SKM-1 treated with dmso at 0.1 percent for 144 hours (cell line): ENCODE measurements at regions not wholly inside any gene's neighbourhood (a gene's known extent, or its start where the extent isn't known, plus 50 kb on each side); places are given as distances from the start of the nearest gene placed in this dataset.

Experiments
- DNase-seq: peaks from one replicate; lab custom pipeline; 2025; ENCODE audit not compliant: unreplicated experiment; lab: John Stamatoyannopoulos, UW

GRCh38 chr2:147515213-147515612, 329.6 kb upstream of the ACVR2A start:
- no peak for DNase-seq

DNA sequence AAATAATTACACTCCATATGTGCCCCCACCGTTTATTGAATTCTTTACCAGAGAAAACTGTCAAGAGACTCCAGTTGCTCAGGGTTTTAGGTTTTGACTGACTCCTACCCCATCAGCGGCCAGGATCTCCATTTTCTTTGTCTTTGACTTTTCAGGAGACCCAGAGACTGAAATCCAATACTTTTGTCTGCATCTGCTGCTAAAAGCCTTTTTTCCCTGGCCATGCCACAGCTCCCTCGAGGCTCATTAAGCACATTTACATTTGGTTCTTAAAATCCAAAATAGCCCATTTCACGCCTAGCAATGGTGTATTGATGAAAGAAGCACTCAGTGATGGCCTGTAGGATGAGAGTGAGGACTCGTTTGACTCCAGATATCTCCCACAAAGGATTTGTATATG, 332.6 kb upstream of the ACVR2A start:
- no peak for DNase-seq

- DNase-seq = no peak
These were observed 333.3 kb upstream of the ACVR2A start for GRCh38 chr2:147511491-147511948.

DNA sequence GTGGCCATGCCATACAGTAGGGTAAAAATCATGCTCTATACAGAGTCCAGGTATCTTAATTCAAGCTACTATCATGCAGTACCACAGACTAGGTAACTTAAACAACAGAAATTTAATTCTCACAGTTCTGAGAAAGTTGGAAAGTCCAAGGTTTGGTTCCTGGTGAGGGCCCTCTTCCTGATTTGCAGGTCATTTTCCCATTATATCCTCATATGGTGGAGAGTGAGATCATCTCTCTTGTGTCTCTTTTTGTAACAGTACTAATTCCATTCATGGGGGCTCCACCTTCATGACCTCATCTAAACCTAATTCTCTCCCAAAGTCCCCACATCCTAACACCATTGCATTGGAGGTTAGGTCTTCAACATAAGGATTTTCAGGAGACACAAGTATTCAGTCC, 335.0 kb upstream of the ACVR2A start:
- DNase-seq = no peak

GRCh38 chr2:147506889-147507288, 337.9 kb upstream of the ACVR2A start:
- no peak for DNase-seq

DNA sequence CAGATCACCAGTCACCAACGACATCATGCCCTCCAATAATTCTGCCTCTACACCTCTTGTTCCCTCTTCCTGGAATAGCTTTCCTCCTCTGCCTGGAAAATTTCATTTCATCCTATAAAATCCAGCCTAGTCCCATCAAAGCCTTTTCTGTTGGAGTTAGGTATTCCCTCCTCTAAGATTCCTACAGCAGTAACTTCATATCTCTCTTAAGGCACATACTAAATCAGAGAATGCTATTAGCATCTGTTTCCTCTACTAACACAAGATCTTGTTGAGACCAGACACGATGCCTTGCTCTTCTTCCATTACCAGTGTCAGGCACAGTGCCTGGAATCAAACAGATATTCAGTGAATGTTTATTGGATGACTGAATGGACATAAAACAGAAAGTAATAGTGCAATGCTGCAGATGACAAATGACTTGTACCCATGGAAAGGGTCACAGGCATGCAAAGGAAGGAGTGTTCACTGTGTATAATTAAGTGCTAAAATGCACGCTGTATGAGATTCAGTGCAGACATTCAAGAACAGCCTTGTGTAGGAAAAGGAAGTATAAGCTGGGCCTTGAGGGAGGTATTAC, 342.0 kb upstream of the ACVR2A start:
- no peak for DNase-seq

- no peak for DNase-seq
These were observed 342.9 kb upstream of the ACVR2A start for GRCh38 chr2:147501968-147502367.

DNA sequence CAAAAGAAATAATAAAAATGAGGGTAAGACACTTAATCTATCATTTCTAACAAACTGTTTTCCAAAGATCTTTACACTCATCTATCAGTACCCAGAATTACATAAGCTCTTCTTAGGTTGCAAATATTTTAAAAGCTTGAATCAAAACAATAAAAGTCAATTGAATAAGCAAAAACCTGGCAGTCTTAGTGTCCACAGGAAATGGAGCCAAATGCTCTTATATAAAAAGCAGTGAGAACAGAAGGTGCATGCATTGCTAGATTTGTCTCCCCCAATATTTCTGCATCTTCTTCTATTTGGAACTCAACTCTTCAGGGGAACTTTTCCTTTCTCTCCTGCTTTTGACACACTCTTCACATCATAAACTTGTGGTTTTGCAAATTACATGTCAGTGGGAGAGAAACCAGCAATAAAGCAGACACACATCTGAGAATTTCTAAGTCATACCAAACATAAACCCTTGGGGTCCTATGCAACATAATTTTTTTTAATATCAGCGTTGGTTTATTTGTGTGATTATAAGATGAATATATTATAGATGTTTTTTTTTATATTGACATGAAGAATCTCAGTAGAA, 343.9 kb upstream of the ACVR2A start:
- no peak for DNase-seq

- DNase-seq = no peak
These were observed 344.6 kb upstream of the ACVR2A start for GRCh38 chr2:147500229-147500628.

GRCh38 chr2:147499785-147500184, 345.0 kb upstream of the ACVR2A start:
- no peak for DNase-seq

- no peak for DNase-seq
These were observed 349.1 kb upstream of the ACVR2A start for GRCh38 chr2:147495734-147496133.

GRCh38 chr2:147492471-147492870, 352.4 kb upstream of the ACVR2A start:
- DNase-seq = no peak

DNA sequence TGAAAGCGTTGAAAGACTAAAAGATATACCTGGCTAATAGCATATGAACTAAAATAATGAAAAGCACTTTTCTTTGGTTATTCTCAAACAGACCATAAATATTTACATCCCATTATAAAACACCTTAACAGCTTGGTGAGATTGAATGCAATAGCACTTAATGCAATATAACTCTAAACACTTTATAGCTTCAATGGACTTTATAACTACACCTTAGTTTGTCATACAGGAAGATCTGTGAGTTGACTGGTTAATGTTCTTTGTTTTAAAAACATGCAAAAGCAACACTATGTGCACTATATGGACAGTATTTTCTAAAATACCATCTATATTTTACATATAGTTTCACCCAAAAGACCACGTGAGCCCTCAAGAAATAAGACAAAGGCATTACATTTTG, 353.3 kb upstream of the ACVR2A start:
- DNase-seq = no peak

DNA sequence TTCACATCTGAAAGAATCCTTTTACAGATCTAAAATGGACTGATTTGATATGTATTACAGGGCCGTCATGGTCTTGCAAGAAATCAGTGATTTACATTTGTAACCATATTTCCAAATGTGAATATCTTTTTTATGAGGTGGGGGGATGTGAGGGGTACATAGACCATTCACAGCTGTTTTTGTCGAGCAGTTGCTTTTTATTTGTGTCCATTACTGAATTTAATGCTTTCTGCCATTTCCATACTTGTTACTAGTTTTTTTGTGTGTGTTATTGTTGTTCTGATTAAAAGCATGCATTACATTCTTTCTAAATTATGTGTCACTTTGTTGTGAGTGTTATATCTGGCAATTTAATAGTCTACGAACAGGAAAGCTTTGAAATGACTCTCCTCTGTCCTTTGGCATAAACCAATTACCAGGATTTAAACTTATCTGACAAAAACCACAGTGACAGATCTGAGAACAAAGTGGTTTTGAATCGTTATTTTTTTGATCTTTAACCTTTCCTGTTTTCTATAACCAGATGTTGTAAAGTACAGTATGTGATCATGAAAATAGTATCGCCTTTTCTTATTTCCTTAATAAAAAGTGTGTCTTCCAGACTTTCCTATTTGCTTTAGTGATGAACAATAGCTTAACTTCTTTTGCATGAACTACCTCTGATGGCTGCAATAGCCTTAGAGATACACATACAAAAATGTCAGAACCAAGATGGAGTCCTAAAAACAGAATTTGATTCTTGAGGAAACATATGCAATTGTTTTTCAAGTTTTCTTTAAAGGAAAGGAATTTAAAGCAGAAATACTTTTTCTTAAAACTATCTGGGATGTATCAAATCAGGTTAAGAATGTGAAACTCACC, 354.2 kb upstream of the ACVR2A start:
- DNase-seq = no peak

DNA sequence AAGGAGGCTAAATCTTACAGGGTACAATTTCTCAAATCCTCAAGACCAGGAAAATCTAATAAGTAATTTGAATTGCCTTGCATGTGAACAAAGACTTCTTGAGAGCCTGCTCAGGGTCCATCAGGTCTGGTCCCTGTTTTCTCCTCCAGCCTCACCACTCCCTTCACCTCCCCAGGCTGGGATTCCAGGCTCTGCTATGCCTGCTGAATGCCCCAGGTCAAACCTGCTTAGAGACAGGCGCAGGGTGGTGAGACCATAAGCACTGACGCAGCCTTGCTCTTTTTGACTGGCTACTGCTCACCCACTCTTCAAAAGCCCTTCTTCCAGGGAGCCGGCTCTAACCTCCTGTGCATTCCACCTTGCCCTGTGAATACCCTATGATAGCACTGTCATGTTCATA, 356.4 kb upstream of the ACVR2A start:
- DNase-seq = no peak

- DNase-seq = no peak
These were observed 356.9 kb upstream of the ACVR2A start for GRCh38 chr2:147487978-147488289.

GRCh38 chr2:147487286-147487977, 357.4 kb upstream of the ACVR2A start:
- DNase-seq = no peak

GRCh38 chr2:147485210-147485851, 359.5 kb upstream of the ACVR2A start:
- no peak for DNase-seq

GRCh38 chr2:147483911-147484310, 360.9 kb upstream of the ACVR2A start:
- DNase-seq = no peak

- no peak for DNase-seq
These were observed 361.7 kb upstream of the ACVR2A start for GRCh38 chr2:147482916-147483669.
